Activated T-helper 17 cell treated with anti-CD3 and anti-CD28 coated beads, Interleukin-2, amount 50 U/mL, for 72 hours (primary cell): ENCODE measurements at regions not wholly inside any gene's neighbourhood (a gene's known extent, or its start where the extent isn't known, plus 50 kb on each side); places are given as distances from the start of the nearest gene placed in this dataset.

Experiments
- ATAC-seq: fragments of 150-1000 bp; cut with Tn5 transposase; replicated peaks from 2 replicates; pipeline ENCODE4 v1.10.0; 2021; ENCODE audit warnings: mild to moderate bottlenecking, moderate library complexity
- H3K27ac Mint-ChIP-seq: one replicate; pipeline ENCODE4 v1.8.0; 2022; ENCODE audit warnings: mixed read lengths
- H3K27me3 Mint-ChIP-seq: one replicate; pipeline ENCODE4 v1.8.0; 2022; ENCODE audit warnings: mixed read lengths
- H3K36me3 Mint-ChIP-seq: one replicate; pipeline ENCODE4 v1.8.0; 2022; ENCODE audit warnings: low read depth, mild to moderate bottlenecking, mixed read lengths
- H3K4me1 Mint-ChIP-seq: one replicate; pipeline ENCODE4 v1.8.0; 2022; ENCODE audit warnings: mixed read lengths
- H3K4me3 Mint-ChIP-seq: one replicate; pipeline ENCODE4 v1.8.0; 2022; ENCODE audit warnings: mild to moderate bottlenecking, mixed read lengths
- H3K9me3 Mint-ChIP-seq: one replicate; pipeline ENCODE4 v1.8.0; 2022; ENCODE audit warnings: mixed read lengths

DNA sequence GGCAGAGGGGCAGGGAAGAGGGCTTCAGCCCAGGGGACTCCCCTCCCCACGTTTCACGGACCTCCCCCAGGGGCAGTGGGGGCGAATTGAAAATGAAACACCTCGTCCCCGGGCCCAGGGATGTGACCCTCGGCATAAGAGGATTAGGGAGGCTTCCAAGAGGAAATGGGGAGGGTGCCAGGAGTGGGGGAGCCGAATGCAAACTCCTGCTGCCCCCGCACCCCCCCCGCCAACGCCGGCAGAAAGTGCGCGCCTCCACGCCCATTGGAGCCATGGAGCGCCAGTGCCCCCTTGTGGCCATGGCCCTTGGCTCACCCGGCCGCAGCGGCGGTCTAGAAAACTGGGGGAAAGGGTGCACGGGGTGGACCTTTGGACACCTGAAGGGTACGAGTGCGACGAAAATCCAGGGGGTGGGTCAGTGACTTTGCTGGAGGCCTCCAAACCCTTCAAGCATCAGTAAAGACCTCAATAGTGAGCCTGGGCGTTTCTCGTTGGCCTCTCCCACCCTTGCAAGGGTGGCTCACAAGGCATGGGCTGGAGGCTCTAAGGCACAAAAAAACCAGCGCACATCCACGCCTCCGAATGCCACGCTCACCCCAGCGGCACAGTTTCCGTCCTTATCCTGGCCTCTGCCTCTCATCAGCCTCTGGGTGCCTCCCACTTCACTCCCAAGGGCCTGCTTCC lies 120.8 kb upstream of the PJA1 start:
- Mint-ChIP-seq H3K27ac (no peak overlapping the region), H3K4me3 (peak overlapping the region; percentile 15), H3K27me3 (no peaks in the 10 kb centered on the region), H3K36me3 (no peaks in the 10 kb centered on the region), H3K4me1 (no peaks in the 10 kb centered on the region), H3K9me3 (no peaks in the 10 kb centered on the region)
- peak; percentile 63 for ATAC-seq

DNA sequence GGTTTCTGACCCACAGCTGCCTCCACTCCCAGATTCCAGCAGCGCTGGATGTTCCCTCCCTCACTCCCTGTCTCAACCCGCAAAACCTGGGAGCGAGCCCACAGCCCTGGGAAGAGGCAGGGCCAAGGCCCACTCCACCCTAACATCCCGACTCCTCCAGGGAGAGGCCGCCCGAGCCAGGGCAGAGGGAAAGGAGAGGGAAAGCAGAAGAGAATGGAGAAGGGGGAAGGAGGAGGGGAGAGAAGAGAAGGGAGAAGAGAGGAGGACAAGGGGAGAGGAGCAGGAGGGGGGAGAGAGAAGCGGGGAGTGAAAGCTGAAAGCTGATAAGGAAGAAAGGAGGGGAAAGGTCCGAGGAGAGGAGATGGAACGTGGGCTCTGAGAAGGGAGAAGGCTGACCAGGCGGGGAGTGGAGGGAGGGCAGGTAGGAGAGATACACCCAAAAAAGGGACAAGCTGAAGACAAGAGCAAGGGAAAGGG lies 120.2 kb upstream of the PJA1 start:
- no peaks in the 10 kb centered on the region for H3K9me3 Mint-ChIP-seq
- no peak overlapping the region for H3K27ac Mint-ChIP-seq
- H3K27me3 Mint-ChIP-seq, result no peaks in the 10 kb centered on the region
- H3K4me1 Mint-ChIP-seq, result no peaks in the 10 kb centered on the region
- peak overlapping the region; percentile 15 for H3K4me3 Mint-ChIP-seq
- no peak for ATAC-seq
- no peaks in the 10 kb centered on the region for H3K36me3 Mint-ChIP-seq

DNA sequence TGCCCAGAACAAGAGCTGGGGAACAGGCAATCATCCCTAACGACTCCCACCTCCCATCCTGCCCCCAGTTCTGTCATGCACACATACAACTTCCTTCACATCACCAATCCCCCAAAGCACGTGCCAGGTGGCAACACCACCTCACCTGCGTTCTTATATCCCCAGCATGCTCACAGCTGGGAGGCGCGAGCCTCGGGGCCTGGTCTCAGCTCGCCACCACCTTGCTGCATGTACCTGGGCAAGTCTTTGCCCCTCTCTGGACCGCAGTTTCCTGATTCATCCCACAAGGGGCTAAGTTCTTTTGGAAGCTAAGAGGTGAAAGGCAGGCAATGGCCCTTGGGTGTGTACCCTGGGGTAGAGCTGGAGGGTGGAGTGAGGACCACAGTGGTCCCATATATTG lies 119.2 kb upstream of the PJA1 start:
- ATAC-seq, result no peak
- no peaks in the 10 kb centered on the region for H3K27me3 Mint-ChIP-seq
- no peak overlapping the region for H3K4me3 Mint-ChIP-seq
- no peak overlapping the region for H3K27ac Mint-ChIP-seq
- no peaks in the 10 kb centered on the region for H3K36me3 Mint-ChIP-seq
- H3K4me1 Mint-ChIP-seq, result no peaks in the 10 kb centered on the region
- no peaks in the 10 kb centered on the region for H3K9me3 Mint-ChIP-seq

DNA sequence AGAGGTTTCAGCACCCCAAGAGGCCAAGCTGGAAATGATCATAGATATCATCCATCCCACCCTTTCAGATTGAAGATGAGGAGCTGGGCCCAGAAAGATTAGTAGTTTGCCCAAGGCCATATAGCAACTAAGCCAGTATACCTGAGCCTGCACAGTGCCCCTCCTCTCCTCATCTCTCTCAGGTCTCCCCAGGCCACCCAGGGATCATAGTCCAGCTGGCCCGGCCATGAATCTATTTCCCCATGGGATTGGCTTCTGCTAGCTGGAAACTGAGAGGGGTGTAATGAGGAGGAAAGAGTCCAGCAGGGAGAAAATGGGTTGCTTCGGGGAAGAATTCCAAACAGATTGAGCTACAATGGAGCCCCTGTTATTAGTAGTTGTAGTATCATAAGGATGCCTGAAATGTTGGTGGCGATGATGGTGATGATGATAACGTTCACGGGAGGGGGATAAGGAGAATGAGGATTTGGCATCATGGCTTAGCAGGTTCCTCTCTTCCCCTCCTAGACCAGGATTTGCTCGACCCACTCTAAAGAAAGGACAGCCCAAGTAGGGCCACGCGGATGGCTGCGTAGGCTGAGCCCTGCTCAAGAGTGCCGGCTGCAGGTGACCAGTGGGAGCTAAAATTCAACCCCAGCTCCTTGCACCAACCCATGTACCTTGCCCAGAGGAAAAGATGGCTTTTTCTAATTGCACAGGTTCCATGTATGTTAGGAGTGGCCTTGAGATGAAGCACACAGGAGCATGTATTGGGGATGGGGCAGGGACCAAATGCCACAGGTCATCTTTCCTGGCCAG lies 117.8 kb upstream of the PJA1 start:
- no peak overlapping the region for H3K4me3 Mint-ChIP-seq
- H3K9me3 Mint-ChIP-seq, result no peaks in the 10 kb centered on the region
- no peaks in the 10 kb centered on the region for H3K4me1 Mint-ChIP-seq
- H3K27ac Mint-ChIP-seq, result no peak overlapping the region
- H3K27me3 Mint-ChIP-seq, result no peaks in the 10 kb centered on the region
- no peaks in the 10 kb centered on the region for H3K36me3 Mint-ChIP-seq
- no peak for ATAC-seq

DNA sequence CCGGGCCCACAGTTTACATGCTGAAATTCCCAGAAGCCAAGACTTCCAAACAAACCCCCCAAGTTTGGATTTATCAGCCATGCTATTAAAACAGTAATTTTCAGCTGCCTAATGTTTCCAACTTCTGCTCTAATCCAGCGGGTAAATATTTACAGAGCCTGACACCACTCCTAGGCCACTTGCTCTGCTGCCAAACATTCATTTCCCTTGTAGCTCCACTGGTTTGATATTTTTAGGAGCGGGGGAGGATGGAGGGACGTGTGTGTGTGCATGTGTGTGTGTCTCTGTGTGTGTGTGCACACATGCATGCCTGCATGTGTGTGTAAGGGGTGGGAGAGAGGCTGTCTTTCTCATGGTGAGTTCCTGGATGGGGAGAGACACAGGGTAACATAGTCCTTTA lies 115.7 kb upstream of the PJA1 start:
- H3K4me3 Mint-ChIP-seq, result no peak overlapping the region
- H3K27ac Mint-ChIP-seq, result no peak overlapping the region
- H3K36me3 Mint-ChIP-seq, result no peaks in the 10 kb centered on the region
- no peak for ATAC-seq
- H3K27me3 Mint-ChIP-seq, result no peaks in the 10 kb centered on the region
- no peaks in the 10 kb centered on the region for H3K9me3 Mint-ChIP-seq
- no peaks in the 10 kb centered on the region for H3K4me1 Mint-ChIP-seq

DNA sequence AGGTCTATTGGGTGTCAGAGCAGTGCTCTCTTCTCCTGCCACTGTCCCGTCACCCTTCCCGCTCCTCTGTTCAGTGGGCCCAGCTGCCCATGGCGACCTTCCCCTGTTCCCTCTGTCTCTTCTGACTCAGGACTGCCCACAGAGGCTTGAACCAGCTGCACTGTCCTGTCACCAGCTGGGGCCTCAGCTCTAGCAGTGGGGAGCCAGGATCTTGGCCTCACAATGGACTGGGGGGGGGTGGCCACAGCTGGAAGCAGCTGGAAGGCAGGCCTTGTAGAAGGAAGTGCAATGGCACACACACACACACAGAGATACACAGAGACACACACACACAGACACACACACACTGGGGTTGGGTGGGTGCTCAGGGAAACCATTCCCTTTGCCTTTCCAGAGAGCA lies 114.0 kb upstream of the PJA1 start:
- Mint-ChIP-seq H3K36me3 (no peaks in the 10 kb centered on the region), H3K4me1 (no peaks in the 10 kb centered on the region), H3K27ac (no peak overlapping the region), H3K4me3 (no peak overlapping the region), H3K9me3 (no peaks in the 10 kb centered on the region), H3K27me3 (no peaks in the 10 kb centered on the region)
- ATAC-seq, result no peak

DNA sequence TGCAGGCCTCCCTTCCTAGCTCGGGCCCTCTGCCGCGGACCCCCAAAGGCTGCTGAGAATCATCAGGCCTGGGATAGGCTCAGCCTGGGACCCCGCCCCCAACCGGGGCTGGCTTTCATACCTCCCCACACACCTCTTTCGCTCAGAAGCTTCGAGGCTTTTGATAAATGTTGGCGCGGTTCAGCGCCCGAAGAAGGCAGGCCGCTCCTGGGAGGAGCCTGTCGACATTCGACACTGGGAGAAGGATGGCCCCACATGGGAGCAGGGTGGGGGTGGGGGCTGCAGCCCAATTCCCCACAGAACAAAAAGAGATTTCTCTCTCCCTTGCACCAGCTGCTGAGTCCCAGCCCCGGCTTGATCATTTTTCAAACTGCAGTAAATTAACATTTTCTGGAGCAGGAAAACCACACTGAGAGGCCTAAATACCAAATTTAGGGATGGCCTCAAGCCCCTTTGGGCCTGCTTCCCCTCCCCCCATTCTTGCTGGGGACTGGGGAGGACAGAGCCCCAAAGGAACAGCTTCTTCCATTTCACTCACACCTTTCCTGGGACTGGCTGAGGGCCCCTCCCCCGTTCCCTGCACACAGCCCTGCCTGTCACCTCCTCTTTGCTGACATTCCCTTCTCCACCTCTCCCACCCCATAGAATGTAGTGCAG lies 112.9 kb upstream of the PJA1 start:
- Mint-ChIP-seq H3K4me3 (no peak overlapping the region), H3K27me3 (peaks cover 5% of the 10 kb centered on the region), H3K27ac (no peak overlapping the region), H3K36me3 (no peaks in the 10 kb centered on the region), H3K4me1 (no peaks in the 10 kb centered on the region), H3K9me3 (no peaks in the 10 kb centered on the region)
- no peak for ATAC-seq

DNA sequence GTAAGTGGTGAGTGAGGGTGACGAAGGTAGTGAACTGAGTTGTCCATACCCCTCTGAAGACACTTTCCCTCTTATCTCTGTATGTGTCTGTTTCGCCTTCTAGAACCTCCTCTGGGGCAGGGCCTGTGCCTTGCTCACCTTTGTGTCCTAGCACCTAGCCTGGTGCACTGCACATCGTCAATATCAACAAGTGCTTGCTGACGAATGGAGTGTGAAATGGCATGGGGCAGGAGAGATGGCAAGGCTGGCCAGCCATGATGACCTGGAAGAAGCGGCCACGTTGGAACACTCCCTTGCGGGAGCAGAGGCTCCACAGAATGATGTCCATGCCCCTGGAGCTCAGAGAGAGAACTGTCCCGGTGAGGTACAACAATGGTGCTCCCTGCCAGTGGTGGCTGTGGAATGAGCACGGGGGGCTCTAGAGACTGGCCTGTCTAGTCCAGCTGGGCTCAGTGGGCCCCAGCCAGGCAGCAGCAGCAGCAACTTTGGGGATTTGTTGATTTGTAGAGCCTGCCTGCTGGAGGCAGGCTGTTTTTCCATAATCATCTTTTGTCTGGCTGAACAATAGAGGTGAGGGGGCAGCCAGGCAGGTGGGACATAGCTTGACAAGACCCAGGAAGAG lies 112.2 kb upstream of the PJA1 start:
- no peaks in the 10 kb centered on the region for H3K9me3 Mint-ChIP-seq
- peaks cover 5% of the 10 kb centered on the region for H3K27me3 Mint-ChIP-seq
- no peak overlapping the region for H3K4me3 Mint-ChIP-seq
- no peaks in the 10 kb centered on the region for H3K4me1 Mint-ChIP-seq
- no peaks in the 10 kb centered on the region for H3K36me3 Mint-ChIP-seq
- ATAC-seq, result no peak
- no peak overlapping the region for H3K27ac Mint-ChIP-seq

DNA sequence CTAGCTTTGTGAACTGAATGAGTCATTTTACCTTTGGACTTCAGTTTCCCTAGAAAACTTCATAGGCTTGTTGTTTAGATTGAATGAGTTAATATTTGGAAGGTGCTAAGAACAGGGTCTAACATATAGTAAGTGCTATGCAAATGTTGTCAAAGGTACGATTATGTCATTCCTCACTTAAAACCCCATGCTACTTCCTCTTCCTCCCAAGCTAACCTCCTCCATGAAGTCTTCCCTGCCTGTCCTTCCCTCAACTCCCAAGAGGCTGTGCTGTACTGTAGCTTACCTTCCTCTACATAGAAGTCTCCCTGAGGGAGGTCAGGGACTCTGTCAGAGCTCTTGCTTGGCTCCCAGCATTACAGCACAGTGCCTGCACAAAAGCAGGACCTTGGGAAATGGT lies 103.4 kb upstream of the PJA1 start:
- Mint-ChIP-seq H3K4me3 (no peak overlapping the region), H3K27ac (no peak overlapping the region), H3K4me1 (no peaks in the 10 kb centered on the region), H3K9me3 (no peaks in the 10 kb centered on the region), H3K36me3 (no peaks in the 10 kb centered on the region), H3K27me3 (peaks cover under 1% of the 10 kb centered on the region)
- ATAC-seq, result no peak

DNA sequence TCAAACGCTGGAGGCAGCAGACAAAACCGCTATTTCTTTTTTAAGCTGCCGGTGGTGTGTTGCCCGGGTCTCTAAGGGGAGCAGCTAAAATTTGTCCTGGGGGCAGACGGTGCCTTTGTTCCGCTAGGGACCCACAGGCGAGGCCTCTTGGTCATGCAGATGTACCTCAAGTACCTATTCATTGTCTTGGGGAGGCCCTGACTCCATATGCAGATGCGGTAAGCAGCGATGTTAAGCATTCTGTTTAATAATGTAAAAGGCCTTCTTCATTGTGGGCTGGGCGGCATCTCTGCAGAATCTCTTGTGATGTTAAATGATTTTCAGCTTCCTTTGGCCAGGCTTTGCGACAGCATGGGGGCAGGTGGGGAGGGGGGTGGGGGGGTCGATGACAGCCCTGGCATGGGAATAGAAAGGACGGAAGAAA lies 98.9 kb upstream of the PJA1 start:
- Mint-ChIP-seq H3K4me3 (no peak overlapping the region), H3K9me3 (no peaks in the 10 kb centered on the region), H3K27ac (no peak overlapping the region), H3K36me3 (no peaks in the 10 kb centered on the region), H3K27me3 (peaks cover 7% of the 10 kb centered on the region), H3K4me1 (no peaks in the 10 kb centered on the region)
- no peak for ATAC-seq

DNA sequence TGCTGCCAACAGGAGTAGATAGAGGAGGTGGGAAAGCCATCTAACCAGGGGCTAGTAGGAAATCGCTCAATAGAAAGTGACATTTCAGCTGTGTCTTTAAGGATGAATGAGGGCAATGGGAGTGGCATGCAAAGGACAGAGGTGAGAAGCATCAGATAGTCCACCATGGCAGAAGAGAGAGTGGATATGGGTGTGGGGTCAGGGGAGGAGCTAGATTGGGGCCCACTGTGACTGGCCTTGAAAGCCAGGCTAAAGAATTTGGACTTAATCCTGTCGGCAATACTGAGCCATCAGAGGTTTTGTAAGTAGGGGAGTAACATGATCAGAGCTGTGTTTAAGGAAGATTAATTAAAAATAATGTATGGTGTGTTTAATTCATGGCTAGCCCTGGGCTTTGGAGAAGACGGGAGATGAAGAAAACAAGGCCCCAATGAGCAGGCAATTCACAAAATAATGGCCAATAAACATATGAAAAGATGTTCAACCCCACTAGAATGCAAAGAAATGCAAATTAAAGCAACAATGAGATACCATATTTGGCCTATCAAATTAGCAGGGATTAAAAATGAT lies 98.1 kb upstream of the PJA1 start:
- Mint-ChIP-seq H3K4me3 (no peak overlapping the region), H3K4me1 (no peaks in the 10 kb centered on the region), H3K9me3 (no peaks in the 10 kb centered on the region), H3K27me3 (peaks cover 9% of the 10 kb centered on the region), H3K36me3 (no peaks in the 10 kb centered on the region), H3K27ac (no peak overlapping the region)
- no peak for ATAC-seq

DNA sequence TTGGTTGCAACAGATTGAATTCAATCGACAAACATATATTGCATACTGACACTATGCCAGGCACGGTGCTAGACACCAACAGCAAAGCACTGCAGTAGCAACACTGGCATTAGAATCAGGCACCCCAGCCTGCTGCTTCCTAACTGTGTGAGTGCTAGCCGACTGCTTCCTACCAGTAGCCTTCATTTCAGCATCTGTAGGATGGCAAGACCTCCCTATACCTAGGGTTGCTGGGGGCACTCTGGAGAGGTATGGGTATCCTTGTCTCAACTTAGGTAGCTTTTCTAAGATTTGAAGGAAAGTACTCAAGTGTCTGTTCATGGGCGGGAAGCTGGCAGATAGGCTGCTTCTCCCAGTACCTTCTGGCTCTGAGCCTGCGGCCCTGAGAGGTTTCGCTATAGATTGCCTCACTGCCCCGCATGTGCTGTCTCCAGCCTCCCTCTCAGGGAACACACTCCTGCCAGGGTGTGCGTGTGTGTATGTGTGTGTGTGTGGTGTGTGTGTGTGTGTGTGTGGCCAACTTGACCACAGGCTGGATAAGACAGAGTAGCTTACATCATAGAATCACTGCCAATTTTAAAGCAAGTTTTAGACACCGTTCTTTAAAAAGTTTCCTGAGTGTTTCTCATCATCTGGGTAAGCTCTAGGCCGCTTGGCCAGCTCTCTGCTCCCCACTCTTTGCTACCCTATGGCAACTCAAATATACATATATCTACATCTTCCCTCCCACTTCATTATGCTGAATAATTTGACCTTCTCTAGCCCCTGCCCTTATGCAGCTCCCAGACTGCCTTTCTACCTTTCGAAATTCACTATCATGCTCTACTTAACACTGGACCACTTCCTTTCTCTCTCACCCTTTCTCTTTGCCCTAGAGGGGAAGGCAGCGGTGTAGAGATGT lies 97.0 kb upstream of the PJA1 start:
- Mint-ChIP-seq H3K4me1 (no peaks in the 10 kb centered on the region), H3K27me3 (peaks cover 9% of the 10 kb centered on the region), H3K9me3 (no peaks in the 10 kb centered on the region), H3K36me3 (no peaks in the 10 kb centered on the region), H3K27ac (no peak overlapping the region), H3K4me3 (no peak overlapping the region)
- no peak for ATAC-seq

DNA sequence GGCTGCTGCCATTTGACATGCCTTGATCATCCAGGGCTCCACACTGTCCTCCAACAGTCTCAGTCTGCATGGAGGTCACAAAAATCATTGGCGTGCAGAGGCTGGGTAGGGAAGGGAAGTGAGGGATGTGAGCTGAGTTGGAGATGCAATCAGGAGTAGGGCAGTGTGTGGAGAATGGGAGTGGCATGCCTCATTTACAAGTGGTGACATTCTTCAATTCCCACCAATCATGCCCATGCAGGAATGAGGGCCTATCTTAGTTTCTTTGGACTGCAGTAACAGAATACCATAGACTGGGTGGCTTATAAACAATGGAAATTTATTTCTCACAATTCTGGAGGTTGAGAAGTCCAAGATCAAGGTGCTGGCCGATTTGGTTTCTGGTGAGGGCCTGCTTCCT lies 94.9 kb upstream of the PJA1 start:
- Mint-ChIP-seq H3K27me3 (peaks cover 9% of the 10 kb centered on the region), H3K9me3 (no peaks in the 10 kb centered on the region), H3K4me1 (no peaks in the 10 kb centered on the region), H3K4me3 (no peak overlapping the region), H3K36me3 (no peaks in the 10 kb centered on the region), H3K27ac (no peak overlapping the region)
- ATAC-seq, result no peak

DNA sequence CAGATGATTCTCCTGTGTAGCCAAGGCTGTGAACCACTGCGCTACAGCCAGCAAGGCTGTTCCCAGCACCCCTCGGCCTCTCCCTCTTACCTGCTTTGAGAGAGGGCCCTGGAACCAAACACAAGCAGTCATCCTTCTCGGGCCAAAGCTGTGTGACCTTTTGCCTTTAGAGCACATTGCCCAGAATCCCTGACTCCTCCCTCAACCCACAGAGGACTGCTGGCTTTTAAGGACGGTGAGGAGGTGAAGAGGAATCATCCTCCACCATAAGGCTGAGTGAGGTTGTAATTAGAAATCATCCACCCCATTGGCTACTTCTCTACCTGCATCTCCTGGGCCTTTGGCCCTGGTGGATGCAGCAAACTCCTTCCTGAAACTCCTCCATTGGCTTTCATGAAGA lies 93.6 kb upstream of the PJA1 start:
- H3K4me3 Mint-ChIP-seq, result no peak overlapping the region
- H3K9me3 Mint-ChIP-seq, result no peaks in the 10 kb centered on the region
- H3K27ac Mint-ChIP-seq, result no peak overlapping the region
- peaks cover 9% of the 10 kb centered on the region for H3K27me3 Mint-ChIP-seq
- no peaks in the 10 kb centered on the region for H3K36me3 Mint-ChIP-seq
- no peak for ATAC-seq
- H3K4me1 Mint-ChIP-seq, result no peaks in the 10 kb centered on the region
